GM23248 (cell line): ENCODE measurements at regions not wholly inside any gene's neighbourhood (a gene's known extent, or its start where the extent isn't known, plus 50 kb on each side); places are given as distances from the start of the nearest gene placed in this dataset.

Source experiments
- EZH2 ChIP-seq: fragments of 200-600 bp; sonication (generic); IDR thresholded peaks from 2 replicates; pipeline ENCODE4 v1.6.1; 2018; ENCODE audit warnings: antibody characterized with exemption, mild to moderate bottlenecking; ENCODE audit not compliant: insufficient read depth, poor library complexity, severe bottlenecking
- EZH2phosphoT487 ChIP-seq: fragments of 200-600 bp; sonication (generic); IDR thresholded peaks from 2 replicates; pipeline ENCODE4 v1.6.1; 2018; ENCODE audit warnings: antibody characterized with exemption, moderate library complexity, mild to moderate bottlenecking, low read depth; ENCODE audit not compliant: insufficient read depth

GRCh38 chr14:55756078-55756477, 176.1 kb downstream of the KTN1 start:
- no peak for TF ChIP-seq EZH2
- no peak for TF ChIP-seq EZH2phosphoT487
